Astrocyte (in vitro differentiated cells and primary cell): ENCODE measurements at regions not wholly inside any gene's neighbourhood (a gene's known extent, or its start where the extent isn't known, plus 50 kb on each side); places are given as distances from the start of the nearest gene placed in this dataset.

ENCODE experiments used
- DNase-seq: peaks from one replicate; pipeline ENCODE4 v3.0.0-alpha.2; 2010; ENCODE audit warnings: low read depth
- FAIRE-seq: peaks from 2 replicates; lab custom pipeline; 2011; peaks lifted over from hg19 to GRCh38; lab: Jason Lieb, UNC
- H2AFZ ChIP-seq: 2 replicates; pipeline ENCODE4 v1.6.0; 2012; ENCODE audit warnings: low read depth, low read length, inconsistent platforms
- H3K27ac ChIP-seq: 2 replicates; pipeline ENCODE4 v1.5.1; 2011; ENCODE audit warnings: low read depth, low read length, inconsistent platforms
- H3K27me3 ChIP-seq: 2 replicates; pipeline ENCODE4 v1.6.0; 2011; ENCODE audit warnings: low read length, inconsistent platforms; ENCODE audit not compliant: insufficient read depth
- H3K36me3 ChIP-seq: 2 replicates; pipeline ENCODE4 v1.5.1; 2011; ENCODE audit warnings: low read length, inconsistent platforms; ENCODE audit not compliant: insufficient read depth
- H3K4me1 ChIP-seq: 2 replicates; pipeline ENCODE4 v1.5.1; 2011; ENCODE audit warnings: low read length, inconsistent platforms; ENCODE audit not compliant: insufficient read depth
- H3K4me2 ChIP-seq: 2 replicates; pipeline ENCODE4 v1.6.0; 2012; ENCODE audit warnings: low read length, inconsistent platforms
- H3K4me3 ChIP-seq: 2 replicates; pipeline ENCODE4 v1.5.1; 2011; ENCODE audit warnings: low read depth, mild to moderate bottlenecking, low read length, inconsistent platforms; ENCODE audit not compliant: insufficient read depth
- H3K79me2 ChIP-seq: 2 replicates; pipeline ENCODE4 v1.6.0; 2012; ENCODE audit warnings: mild to moderate bottlenecking, low read length, inconsistent platforms; ENCODE audit not compliant: insufficient read depth
- H3K9ac ChIP-seq: 2 replicates; pipeline ENCODE4 v1.6.0; 2012; ENCODE audit warnings: mild to moderate bottlenecking, low read length, inconsistent platforms
- H3K9me3 ChIP-seq: 2 replicates; pipeline ENCODE4 v1.5.1; 2012; ENCODE audit warnings: low read depth, mild to moderate bottlenecking, low read length, inconsistent platforms; ENCODE audit not compliant: insufficient read depth
- H4K20me1 ChIP-seq: 2 replicates; pipeline ENCODE4 v1.6.0; 2012; ENCODE audit warnings: low read length, inconsistent platforms; ENCODE audit not compliant: insufficient read depth
- H3K27ac Mint-ChIP-seq: one replicate; pipeline ENCODE4 v1.8.0; 2021; ENCODE audit warnings: mild to moderate bottlenecking, mixed read lengths; ENCODE audit not compliant: unreplicated experiment
- H3K27me3 Mint-ChIP-seq: one replicate; pipeline ENCODE4 v1.8.0; 2021; ENCODE audit warnings: low read depth, mixed read lengths; ENCODE audit not compliant: unreplicated experiment
- H3K36me3 Mint-ChIP-seq: one replicate; pipeline ENCODE4 v1.8.0; 2021; ENCODE audit warnings: low read depth, mixed read lengths; ENCODE audit not compliant: unreplicated experiment
- H3K4me1 Mint-ChIP-seq: one replicate; pipeline ENCODE4 v1.8.0; 2021; ENCODE audit warnings: low read depth, mixed read lengths; ENCODE audit not compliant: unreplicated experiment
- H3K4me3 Mint-ChIP-seq: one replicate; pipeline ENCODE4 v1.8.0; 2021; ENCODE audit warnings: mild to moderate bottlenecking, moderate library complexity, mixed read lengths; ENCODE audit not compliant: unreplicated experiment
- H3K9me3 Mint-ChIP-seq: one replicate; pipeline ENCODE4 v1.8.0; 2021; ENCODE audit warnings: mild to moderate bottlenecking, mixed read lengths; ENCODE audit not compliant: unreplicated experiment
- EZH2 ChIP-seq: IDR thresholded peaks from 2 replicates; pipeline ENCODE4 v1.6.1; 2012; ENCODE audit warnings: mild to moderate bottlenecking, low read length, inconsistent platforms; ENCODE audit not compliant: insufficient read depth
- TF ChIP-seq, protein P1 (sequence below): IDR thresholded peaks from 2 replicates; pipeline ENCODE4 v1.5.1; 2011; ENCODE audit warnings: low read depth, mild to moderate bottlenecking, inconsistent platforms, low read length, moderate library complexity; ENCODE audit not compliant: insufficient read depth

- H3K36me3 Mint-ChIP-seq = no peaks in the 10 kb centered on the region
- TF ChIP-seq EZH2 = no peak
- TF ChIP-seq, protein P1, sequence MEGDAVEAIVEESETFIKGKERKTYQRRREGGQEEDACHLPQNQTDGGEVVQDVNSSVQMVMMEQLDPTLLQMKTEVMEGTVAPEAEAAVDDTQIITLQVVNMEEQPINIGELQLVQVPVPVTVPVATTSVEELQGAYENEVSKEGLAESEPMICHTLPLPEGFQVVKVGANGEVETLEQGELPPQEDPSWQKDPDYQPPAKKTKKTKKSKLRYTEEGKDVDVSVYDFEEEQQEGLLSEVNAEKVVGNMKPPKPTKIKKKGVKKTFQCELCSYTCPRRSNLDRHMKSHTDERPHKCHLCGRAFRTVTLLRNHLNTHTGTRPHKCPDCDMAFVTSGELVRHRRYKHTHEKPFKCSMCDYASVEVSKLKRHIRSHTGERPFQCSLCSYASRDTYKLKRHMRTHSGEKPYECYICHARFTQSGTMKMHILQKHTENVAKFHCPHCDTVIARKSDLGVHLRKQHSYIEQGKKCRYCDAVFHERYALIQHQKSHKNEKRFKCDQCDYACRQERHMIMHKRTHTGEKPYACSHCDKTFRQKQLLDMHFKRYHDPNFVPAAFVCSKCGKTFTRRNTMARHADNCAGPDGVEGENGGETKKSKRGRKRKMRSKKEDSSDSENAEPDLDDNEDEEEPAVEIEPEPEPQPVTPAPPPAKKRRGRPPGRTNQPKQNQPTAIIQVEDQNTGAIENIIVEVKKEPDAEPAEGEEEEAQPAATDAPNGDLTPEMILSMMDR = no peak
- peak; percentile 25 for DNase-seq
Measured at GRCh38 chr3:157767607-157768006, 264.4 kb upstream of the VEPH1 start.

DNA sequence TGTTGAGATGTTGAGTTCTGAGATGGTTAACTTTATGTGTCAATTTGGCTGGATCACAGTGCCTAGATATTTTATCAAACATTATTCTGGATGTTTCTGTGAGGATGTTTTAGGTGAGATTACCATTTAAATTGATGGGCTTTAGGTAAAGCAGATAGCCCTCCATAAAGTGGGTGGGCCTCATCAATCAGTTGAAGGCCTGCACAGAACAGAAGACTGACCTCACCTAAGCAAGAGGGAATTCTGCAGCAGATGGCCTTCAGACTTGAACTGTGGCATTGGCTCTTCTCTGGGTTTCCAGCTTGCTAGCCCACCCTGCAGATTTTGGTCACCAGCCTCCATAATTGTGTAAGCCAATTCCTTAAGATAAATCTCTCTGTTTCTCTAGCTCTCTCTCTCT lies 260.4 kb upstream of the VEPH1 start:
- Mint-ChIP-seq H3K36me3 (no peaks in the 10 kb centered on the region), H3K27ac (no peak overlapping the region), H3K4me1 (no peaks in the 10 kb centered on the region), H3K4me3 (no peak overlapping the region), H3K27me3 (no peaks in the 10 kb centered on the region), H3K9me3 (no peaks in the 10 kb centered on the region)
- Histone ChIP-seq H3K4me3 (no peak overlapping the region), H3K27me3 (no peaks in the 10 kb centered on the region), H3K9me3 (no peaks in the 10 kb centered on the region), H3K27ac (no peak overlapping the region), H3K4me2 (no peak overlapping the region), H2AFZ (no peak overlapping the region), H3K9ac (no peak overlapping the region), H3K36me3 (no peaks in the 10 kb centered on the region), H4K20me1 (no peaks in the 10 kb centered on the region), H3K79me2 (no peaks in the 10 kb centered on the region), H3K4me1 (no peaks in the 10 kb centered on the region)
- DNase-seq = no peak
- FAIRE-seq = no peak
- no peak for TF ChIP-seq EZH2
- TF ChIP-seq, protein P1 = no peak

More at GRCh38 chr3:157767607-157768006, 264.4 kb upstream of the VEPH1 start:
- Mint-ChIP-seq H3K4me3 (no peak overlapping the region), H3K27ac (no peak overlapping the region), H3K27me3 (no peaks in the 10 kb centered on the region), H3K9me3 (no peaks in the 10 kb centered on the region), H3K4me1 (no peaks in the 10 kb centered on the region)
- H3K4me1 ChIP-seq = no peaks in the 10 kb centered on the region
- no peaks in the 10 kb centered on the region for H3K27me3 ChIP-seq
- H4K20me1 ChIP-seq = no peaks in the 10 kb centered on the region
- H3K79me2 ChIP-seq = no peaks in the 10 kb centered on the region
- FAIRE-seq = no peak
- H3K4me3 ChIP-seq = no peak overlapping the region
- no peak overlapping the region for H3K27ac ChIP-seq
- H3K9ac ChIP-seq = no peak overlapping the region
- no peak overlapping the region for H3K4me2 ChIP-seq
- no peak overlapping the region for H2AFZ ChIP-seq
- no peaks in the 10 kb centered on the region for H3K36me3 ChIP-seq
- no peaks in the 10 kb centered on the region for H3K9me3 ChIP-seq

DNA sequence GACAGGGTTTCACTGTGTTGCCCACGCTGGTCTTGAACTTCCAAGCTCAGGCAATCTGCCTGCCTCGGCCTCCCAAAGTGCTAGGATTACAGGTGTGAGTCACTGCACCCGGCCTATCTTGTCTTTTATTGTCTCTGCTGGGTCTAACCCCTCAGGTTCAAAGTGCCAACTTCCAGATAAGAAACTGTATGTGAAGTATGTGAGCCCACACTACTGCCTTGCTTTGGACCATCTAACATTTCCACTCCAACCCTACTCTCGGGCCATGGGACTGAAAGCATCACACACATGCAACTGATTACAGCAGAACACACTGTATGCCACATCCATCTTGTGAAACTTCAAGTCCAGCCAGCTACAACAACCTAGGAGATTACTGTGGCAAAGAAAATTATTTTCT lies 256.1 kb upstream of the VEPH1 start:
- no peak overlapping the region for H2AFZ ChIP-seq
- H3K79me2 ChIP-seq = no peaks in the 10 kb centered on the region
- Mint-ChIP-seq H3K36me3 (no peaks in the 10 kb centered on the region), H3K27ac (no peak overlapping the region), H3K4me1 (no peaks in the 10 kb centered on the region), H3K4me3 (no peak overlapping the region), H3K9me3 (peaks cover 2% of the 10 kb centered on the region), H3K27me3 (no peaks in the 10 kb centered on the region)
- H3K4me3 ChIP-seq = no peak overlapping the region
- DNase-seq (no peak), FAIRE-seq (no peak)
- no peak overlapping the region for H3K9ac ChIP-seq
- no peak for TF ChIP-seq EZH2
- TF ChIP-seq, protein P1 = no peak
- H3K9me3 ChIP-seq = no peaks in the 10 kb centered on the region
- H3K4me2 ChIP-seq = no peak overlapping the region
- no peaks in the 10 kb centered on the region for H3K36me3 ChIP-seq
- no peaks in the 10 kb centered on the region for H4K20me1 ChIP-seq
- peaks cover 2% of the 10 kb centered on the region for H3K27me3 ChIP-seq
- H3K27ac ChIP-seq = no peak overlapping the region
- H3K4me1 ChIP-seq = no peaks in the 10 kb centered on the region
